NT2/D1 (cell line): ENCODE measurements at regions not wholly inside any gene's neighbourhood (a gene's known extent, or its start where the extent isn't known, plus 50 kb on each side); places are given as distances from the start of the nearest gene placed in this dataset.

Experiments used
- SUZ12 ChIP-seq: IDR thresholded peaks from 2 replicates; pipeline ENCODE4 v1.6.1; 2011; ENCODE audit not compliant: insufficient read length, insufficient read depth; ENCODE audit errors: extremely low read depth
- YY1 ChIP-seq: IDR thresholded peaks from 2 replicates; pipeline ENCODE4 v1.6.1; 2011; ENCODE audit not compliant: insufficient read length, insufficient read depth
- ZNF274 ChIP-seq: IDR thresholded peaks from 2 replicates; pipeline ENCODE4 v1.6.1; 2011; ENCODE audit warnings: mild to moderate bottlenecking, low read depth, low read length

- TF ChIP-seq ZNF274 (no peak), YY1 (no peak), SUZ12 (no peak)
These were observed 129.8 kb downstream of the NXNL2 start for GRCh38 chr9:88664773-88665172.
